ENCODE measurements at regions not wholly inside any gene's neighbourhood (a gene's known extent, or its start where the extent isn't known, plus 50 kb on each side); places are given as distances from the start of the nearest gene placed in this dataset.
"Not testable (repeated sequence)": the region's sequence is repeated elsewhere in the genome, so short reads cannot be mapped to it uniquely, and the experiment has no call there.

- no peak for TF ChIP-seq CTCF (IDR thresholded peaks at IDR 0.05; ENCODE audit: insufficient read depth, low read length)
- DNase-seq (ENCODE audit: low read depth) = no peak
- H3K4me3 ChIP-seq (ENCODE audit: low read depth, low read length) = no peak overlapping the region
These were observed 95.9 kb upstream of the SLC25A48 start for GRCh38 chr5:135738564-135738875.

GRCh38 chr5:135737701-135738563, 96.5 kb upstream of the SLC25A48 start:
- DNase-seq (ENCODE audit: low read depth) = no peak
- no peak overlapping the region for H3K4me3 ChIP-seq (ENCODE audit: low read depth, low read length)
- no peak for TF ChIP-seq CTCF (IDR thresholded peaks at IDR 0.05; ENCODE audit: insufficient read depth, low read length)

- H3K4me3 ChIP-seq (ENCODE audit: low read depth, low read length); DNase-seq (ENCODE audit: low read depth): not testable (repeated sequence)
These were observed 97.5 kb upstream of the SLC25A48 start for GRCh38 chr5:135736952-135737351.

GRCh38 chr5:135735831-135736230, 98.6 kb upstream of the SLC25A48 start:
- TF ChIP-seq CTCF (IDR thresholded peaks at IDR 0.05; ENCODE audit: insufficient read depth, low read length) = no peak
- no peak for DNase-seq (ENCODE audit: low read depth)
- no peak overlapping the region for H3K4me3 ChIP-seq (ENCODE audit: low read depth, low read length)

GRCh38 chr5:135734956-135735355, 99.5 kb upstream of the SLC25A48 start:
- not testable (repeated sequence) for H3K4me3 ChIP-seq (ENCODE audit: low read depth, low read length); DNase-seq (ENCODE audit: low read depth)

GRCh38 chr5:135731034-135731433, 103.4 kb upstream of the SLC25A48 start:
- not testable (repeated sequence) for H3K4me3 ChIP-seq (ENCODE audit: low read depth, low read length); DNase-seq (ENCODE audit: low read depth)

- not testable (repeated sequence) for H3K4me3 ChIP-seq (ENCODE audit: low read depth, low read length); DNase-seq (ENCODE audit: low read depth)
These were observed 104.3 kb upstream of the SLC25A48 start for GRCh38 chr5:135730161-135730560.

GRCh38 chr5:135729321-135729786, 105.1 kb upstream of the SLC25A48 start:
- TF ChIP-seq CTCF (IDR thresholded peaks at IDR 0.05; ENCODE audit: insufficient read depth, low read length) = no peak
- no peak for DNase-seq (ENCODE audit: low read depth)
- no peak overlapping the region for H3K4me3 ChIP-seq (ENCODE audit: low read depth, low read length)

GRCh38 chr5:135724617-135725016, 109.8 kb upstream of the SLC25A48 start:
- DNase-seq (ENCODE audit: low read depth) = no peak
- no peak overlapping the region for H3K4me3 ChIP-seq (ENCODE audit: low read depth, low read length)
- no peak for TF ChIP-seq CTCF (IDR thresholded peaks at IDR 0.05; ENCODE audit: insufficient read depth, low read length)
